ENCODE measurements at regions not wholly inside any gene's neighbourhood (a gene's known extent, or its start where the extent isn't known, plus 50 kb on each side); places are given as distances from the start of the nearest gene placed in this dataset.

GRCh38 chr3:76897076-76897475 lies 142.8 kb upstream of the ROBO2 start:
- WGBS, 3 donors = 71 to 76% (median 75%) methylated on average over 2 of the region's 2 CpGs
- H3K4me3 ChIP-seq = no peak overlapping the region
- no peaks in the 10 kb centered on the region for H3K27me3 ChIP-seq
- intact Hi-C loops (cut with DNase I) = no loop called here
- H3K27ac ChIP-seq = no peak overlapping the region
- H3K4me1 ChIP-seq (ENCODE audit: insufficient read depth) = no peaks in the 10 kb centered on the region
- TF ChIP-seq POLR2A (IDR thresholded peaks at IDR 0.05) (no peak), CTCF (IDR thresholded peaks at IDR 0.05) (no peak), EP300 (IDR thresholded peaks at IDR 0.05) (no peak)
- no peaks in the 10 kb centered on the region for H3K9me3 ChIP-seq
- no peaks in the 10 kb centered on the region for H3K36me3 ChIP-seq
- DNase-seq = no peak

GRCh38 chr3:76900596-76900995 lies 139.3 kb upstream of the ROBO2 start:
- Histone ChIP-seq H3K27ac (no peak overlapping the region), H3K36me3 (no peaks in the 10 kb centered on the region), H3K4me3 (no peak overlapping the region), H3K9me3 (no peaks in the 10 kb centered on the region), H3K27me3 (no peaks in the 10 kb centered on the region), H3K4me1 (ENCODE audit: insufficient read depth) (no peaks in the 10 kb centered on the region)
- no peak for TF ChIP-seq POLR2A (IDR thresholded peaks at IDR 0.05)
- TF ChIP-seq EP300 (IDR thresholded peaks at IDR 0.05) = no peak
- TF ChIP-seq CTCF (IDR thresholded peaks at IDR 0.05) = no peak
- intact Hi-C loops (cut with DNase I) = no loop called here
- DNase-seq = no peak
- 16 to 60% (median 28%) methylated on average over 2 of the region's 2 CpGs for WGBS, 3 donors

- DNase-seq = no peak
- no peaks in the 10 kb centered on the region for H3K27me3 ChIP-seq
- H3K4me3 ChIP-seq = no peak overlapping the region
- H3K9me3 ChIP-seq = no peaks in the 10 kb centered on the region
- TF ChIP-seq POLR2A (IDR thresholded peaks at IDR 0.05) (no peak), EP300 (IDR thresholded peaks at IDR 0.05) (no peak), CTCF (IDR thresholded peaks at IDR 0.05) (no peak)
- H3K4me1 ChIP-seq (ENCODE audit: insufficient read depth) = no peaks in the 10 kb centered on the region
- no peak overlapping the region for H3K27ac ChIP-seq
- intact Hi-C loops (cut with DNase I) = no loop called here
- no peaks in the 10 kb centered on the region for H3K36me3 ChIP-seq
- 0 to 6% (median 3%) methylated on average over 1 of the region's 1 CpG for WGBS, 3 donors
Measured at GRCh38 chr3:76908156-76908555, 131.7 kb upstream of the ROBO2 start.

- H3K27ac ChIP-seq = no peak overlapping the region
- H3K27me3 ChIP-seq = no peaks in the 10 kb centered on the region
- TF ChIP-seq EP300 (IDR thresholded peaks at IDR 0.05) (no peak), POLR2A (IDR thresholded peaks at IDR 0.05) (no peak), CTCF (IDR thresholded peaks at IDR 0.05) (no peak)
- WGBS, 3 donors = 19 to 25% (median 24%) methylated on average over 12 of the region's 12 CpGs
- no peaks in the 10 kb centered on the region for H3K9me3 ChIP-seq
- H3K4me1 ChIP-seq (ENCODE audit: insufficient read depth) = no peaks in the 10 kb centered on the region
- H3K36me3 ChIP-seq = no peaks in the 10 kb centered on the region
- intact Hi-C loops (cut with DNase I) = no loop called here
- no peak for DNase-seq
- no peak overlapping the region for H3K4me3 ChIP-seq
Measured at GRCh38 chr3:76912841-76913383, 127.0 kb upstream of the ROBO2 start.

Measured in ovary (tissue), 7 donors.